Endothelial cell of umbilical vein (primary cell): ENCODE measurements at regions not wholly inside any gene's neighbourhood (a gene's known extent, or its start where the extent isn't known, plus 50 kb on each side); places are given as distances from the start of the nearest gene placed in this dataset.

ENCODE experiments used
- BruUV-seq: library from RNA; stranded (reverse); fragments of 400-500 nt; replicated peaks from 2 replicates; lab custom pipeline; 2021; lab: Mats Ljungman, UMichigan
- CTCF ChIA-PET: fragments of 300-600, 350-600 bp; sonication (Branson Sonifier 250); formaldehyde crosslinking; loops from one replicate; lab custom pipeline; 2021; ENCODE audit warnings: antibody characterized with exemption, inconsistent platforms; lab: Charles Lee
- POLR2A ChIA-PET: fragments of 300-600, 350-600 bp; sonication (Branson Sonifier 250); formaldehyde crosslinking; loops from one replicate; lab custom pipeline; 2021; ENCODE audit warnings: antibody characterized with exemption, inconsistent platforms; lab: Charles Lee
- DNase-seq: peaks from one replicate; pipeline ENCODE4 v3.0.0-alpha.2; 2011; ENCODE audit warnings: low read depth, low spot score
- FAIRE-seq: peaks from 2 replicates; lab custom pipeline; 2011; peaks lifted over from hg19 to GRCh38; lab: Jason Lieb, UNC
- H2AFZ ChIP-seq: 2 replicates; pipeline ENCODE4 v1.6.0; 2012; ENCODE audit warnings: low read depth, low read length, control low read depth, inconsistent platforms
- H3K27ac ChIP-seq: 2 replicates; pipeline ENCODE4 v1.5.1; 2011; ENCODE audit warnings: low read depth, mild to moderate bottlenecking, control low read depth, low read length, moderate library complexity; ENCODE audit not compliant: insufficient read depth
- H3K27me3 ChIP-seq, 2 experiments: 2 replicates each; pipeline versions ENCODE4 v1.6.0 to v1.6.1; 2011; ENCODE audit warnings: low read length in 2 of 2, mixed read lengths in 1 of 2; ENCODE audit not compliant: control insufficient read depth in 2 of 2, insufficient read depth in 2 of 2
- H3K36me3 ChIP-seq, 2 experiments: 2 replicates in 1 of 2; 3 replicates in 1 of 2; pipeline ENCODE4 v1.5.1; 2011; ENCODE audit warnings: low read length in 2 of 2, mild to moderate bottlenecking in 1 of 2, moderate library complexity in 1 of 2; ENCODE audit not compliant: control insufficient read depth in 2 of 2, insufficient read depth in 2 of 2; ENCODE audit errors: extremely low read depth in 1 of 2
- H3K4me1 ChIP-seq: 3 replicates; pipeline ENCODE4 v1.5.1; 2011; ENCODE audit warnings: mild to moderate bottlenecking, low read length; ENCODE audit not compliant: control insufficient read depth, insufficient read depth; ENCODE audit errors: extremely low read depth
- H3K4me2 ChIP-seq: 2 replicates; pipeline ENCODE4 v1.6.1; 2011; ENCODE audit warnings: low read length, control low read depth, mixed read lengths; ENCODE audit not compliant: insufficient read depth
- H3K4me3 ChIP-seq, 3 experiments: fragments of 200-600 bp in 1 of 3; sonication (generic), shearing (Covaris generic) in 1 of 3; replicated peaks in 1 of 3; 2 replicates each; pipeline ENCODE4 v1.5.1; 2011 to 2016; ENCODE audit warnings: control low read depth in 3 of 3, low read length in 3 of 3, mild to moderate bottlenecking in 2 of 3, inconsistent platforms in 1 of 3, low read depth in 1 of 3, moderate library complexity in 1 of 3; ENCODE audit not compliant: insufficient read depth in 1 of 3
- H3K79me2 ChIP-seq: 2 replicates; pipeline ENCODE4 v1.6.0; 2012; ENCODE audit warnings: low read length, inconsistent platforms; ENCODE audit not compliant: control insufficient read depth, insufficient read depth
- H3K9ac ChIP-seq: replicated peaks from 2 replicates; pipeline ENCODE3; 2011; ENCODE audit warnings: low read length, control low read depth; ENCODE audit not compliant: insufficient read depth; ENCODE audit errors: extremely low read depth
- H3K9me1 ChIP-seq: replicated peaks from 3 replicates; pipeline ENCODE4 v1.6.0; 2011; ENCODE audit warnings: mild to moderate bottlenecking, low read length; ENCODE audit not compliant: control insufficient read depth, insufficient read depth; ENCODE audit errors: extremely low read depth
- H3K9me3 ChIP-seq: replicated peaks from 2 replicates; pipeline ENCODE4 v1.5.1; 2012; ENCODE audit warnings: low read length, inconsistent platforms; ENCODE audit not compliant: control insufficient read depth, insufficient read depth
- H4K20me1 ChIP-seq: replicated peaks from 2 replicates; pipeline ENCODE3; 2011; ENCODE audit warnings: mild to moderate bottlenecking, low read length; ENCODE audit not compliant: control insufficient read depth, insufficient read depth; ENCODE audit errors: extremely low read depth
- CTCF ChIP-seq, 2 donors: IDR thresholded peaks; 1 replicate in 1 of 2; 2 replicates in 1 of 2; pipeline ENCODE4 v1.5.1; 2011; ENCODE audit warnings: low read length in 2 of 2, mild to moderate bottlenecking in 2 of 2, moderate library complexity in 2 of 2, control low read depth in 1 of 2, inconsistent platforms in 1 of 2, low read depth in 1 of 2; ENCODE audit not compliant: insufficient read depth in 1 of 2; ENCODE audit errors: extremely low read depth in 1 of 2
- FOS ChIP-seq: IDR thresholded peaks from 2 replicates; pipeline ENCODE4 v1.6.1; 2011; ENCODE audit warnings: mild to moderate bottlenecking, low read length, moderate library complexity, borderline replicate concordance; ENCODE audit not compliant: insufficient read depth
- GATA2 ChIP-seq: IDR thresholded peaks from 2 replicates; pipeline ENCODE4 v1.7.0; 2011; ENCODE audit warnings: low read depth, mild to moderate bottlenecking, moderate library complexity, mixed read lengths, low read length; ENCODE audit not compliant: insufficient read length, insufficient read depth
- MAX ChIP-seq: IDR thresholded peaks from 2 replicates; pipeline ENCODE4 v1.6.1; 2011; ENCODE audit not compliant: insufficient read depth, insufficient read length
- MYC ChIP-seq: IDR thresholded peaks from one replicate; pipeline ENCODE4 v1.6.1; 2011; ENCODE audit warnings: mild to moderate bottlenecking, low read depth, low read length
- POLR2A ChIP-seq: IDR thresholded peaks from 2 replicates; pipeline ENCODE4 v1.6.1; 2012; ENCODE audit warnings: low read depth, mild to moderate bottlenecking, control low read depth, low read length
- dilution Hi-C: fragments of 300-500 bp; cut with MboI; formaldehyde crosslinking; loops from one replicate; pipeline ENCODE4 v1.15.0; 2019; ENCODE audit warnings: low sequenced_read_pairs; ENCODE audit not compliant: extremely low pct_ligation_motif_present
- intact Hi-C: fragments of 100-400 bp; cut with micrococcal nuclease; formaldehyde crosslinking; loops from one replicate; pipeline ENCODE4 v1.10.0; 2022

- Histone ChIP-seq H2AFZ (peak overlapping the region; percentile 29), H3K9me1 (no peaks in the 10 kb centered on the region), H3K9me3 (no peaks in the 10 kb centered on the region), H3K36me3 (no peaks in the 10 kb centered on the region), H3K9ac (no peak overlapping the region), H3K79me2 (no peaks in the 10 kb centered on the region), H3K4me3 (no peak overlapping the region), H3K27ac (no peak overlapping the region), H3K27me3 (peaks cover 3 to 5% of the 10 kb centered on the region in 2 experiments), H3K4me2 (no peak overlapping the region), H3K4me1 (no peaks in the 10 kb centered on the region), H4K20me1 (no peaks in the 10 kb centered on the region)
- DNase-seq (no peak), FAIRE-seq (no peak)
- intact Hi-C loops (no loop called here), dilution Hi-C loops (no loop called here)
- ChIA-PET CTCF (interaction anchor here (0.6 to 1.3 kb wide), 5 partner anchors 11 to 385 kb away, joined by 3 to 8 read pairs (median 3); partner anchors contain the start of gene TRPC7), POLR2A (no interaction called here)
- BruUV-seq, result no TSS peak
- TF ChIP-seq MYC (no peak), GATA2 (no peak), CTCF (IDR thresholded peaks at IDR 0.05; ENCODE audit: extremely low read depth in 1 of 2, insufficient read depth in 1 of 2, low read depth in 1 of 2, low read length in 2 of 2) (no peak), FOS (no peak), MAX (no peak), POLR2A (no peak)
Observed at GRCh38 chr5:136750224-136750862, 385.0 kb upstream of the TRPC7 start.
